Epithelial cell of proximal tubule (primary cell): ENCODE measurements at regions not wholly inside any gene's neighbourhood (a gene's known extent, or its start where the extent isn't known, plus 50 kb on each side); places are given as distances from the start of the nearest gene placed in this dataset.

Source experiments
- DNase-seq: peaks from one replicate; pipeline ENCODE4 v3.0.0-alpha.2; 2011; ENCODE audit warnings: low read depth
- H3K4me3 ChIP-seq: 2 replicates; pipeline ENCODE4 v1.5.1; 2011; ENCODE audit warnings: low read depth, mild to moderate bottlenecking, low read length
- TF ChIP-seq, protein P1 (sequence below): conservative IDR thresholded peaks from 2 replicates; pipeline ENCODE4 v1.5.1; 2012; ENCODE audit warnings: low read depth, mild to moderate bottlenecking, low read length

- DNase-seq: no peak
- no peak overlapping the region for H3K4me3 ChIP-seq
- TF ChIP-seq, protein P1, sequence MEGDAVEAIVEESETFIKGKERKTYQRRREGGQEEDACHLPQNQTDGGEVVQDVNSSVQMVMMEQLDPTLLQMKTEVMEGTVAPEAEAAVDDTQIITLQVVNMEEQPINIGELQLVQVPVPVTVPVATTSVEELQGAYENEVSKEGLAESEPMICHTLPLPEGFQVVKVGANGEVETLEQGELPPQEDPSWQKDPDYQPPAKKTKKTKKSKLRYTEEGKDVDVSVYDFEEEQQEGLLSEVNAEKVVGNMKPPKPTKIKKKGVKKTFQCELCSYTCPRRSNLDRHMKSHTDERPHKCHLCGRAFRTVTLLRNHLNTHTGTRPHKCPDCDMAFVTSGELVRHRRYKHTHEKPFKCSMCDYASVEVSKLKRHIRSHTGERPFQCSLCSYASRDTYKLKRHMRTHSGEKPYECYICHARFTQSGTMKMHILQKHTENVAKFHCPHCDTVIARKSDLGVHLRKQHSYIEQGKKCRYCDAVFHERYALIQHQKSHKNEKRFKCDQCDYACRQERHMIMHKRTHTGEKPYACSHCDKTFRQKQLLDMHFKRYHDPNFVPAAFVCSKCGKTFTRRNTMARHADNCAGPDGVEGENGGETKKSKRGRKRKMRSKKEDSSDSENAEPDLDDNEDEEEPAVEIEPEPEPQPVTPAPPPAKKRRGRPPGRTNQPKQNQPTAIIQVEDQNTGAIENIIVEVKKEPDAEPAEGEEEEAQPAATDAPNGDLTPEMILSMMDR: no peak
Measured at GRCh38 chr2:138902239-138902871, 122.2 kb upstream of the NXPH2 start.

DNA sequence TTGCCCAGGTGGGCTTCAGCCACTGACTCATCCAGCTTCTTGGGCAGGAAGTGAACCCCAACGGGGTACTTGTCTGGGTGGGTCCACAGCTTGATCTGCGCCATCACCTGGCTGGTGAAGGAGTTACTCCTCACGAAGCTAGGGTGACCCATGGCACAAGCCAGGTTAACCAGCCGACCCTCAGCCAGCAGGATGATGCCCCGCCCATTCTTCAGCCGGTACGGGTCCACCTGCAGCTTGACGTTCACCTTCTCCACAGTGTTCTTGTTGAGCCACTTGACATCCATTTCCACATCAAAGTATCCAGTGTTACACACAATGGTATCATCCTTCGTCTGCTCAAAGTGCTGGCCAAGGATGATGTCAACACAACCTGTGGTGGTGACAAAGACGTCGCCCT, 121.3 kb upstream of the NXPH2 start:
- no peak overlapping the region for H3K4me3 ChIP-seq
- no peak for DNase-seq
- TF ChIP-seq, protein P1: no peak

DNA sequence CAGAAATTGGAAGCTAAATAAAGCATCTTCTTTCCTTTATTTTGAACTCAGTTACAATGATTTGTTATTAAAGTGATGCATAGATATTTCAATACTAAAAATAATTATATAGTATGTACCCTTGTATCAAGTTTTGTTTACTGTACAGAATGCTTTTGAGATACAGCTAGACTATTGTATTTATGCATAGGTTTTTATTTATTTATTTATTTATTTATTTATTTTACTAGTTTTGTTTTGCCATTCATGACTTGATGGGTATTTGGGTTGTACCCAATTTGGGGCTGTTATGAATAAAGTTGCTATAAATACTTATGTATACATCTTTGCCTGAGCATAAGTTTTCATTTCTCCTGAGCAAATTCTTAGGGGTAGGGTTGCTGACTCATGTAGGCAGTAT, 118.7 kb upstream of the NXPH2 start:
- TF ChIP-seq, protein P1: no peak
- no peak for DNase-seq

GRCh38 chr2:138897274-138897673, 117.1 kb upstream of the NXPH2 start:
- TF ChIP-seq, protein P1: no peak

More for the DNA sequence above, 118.7 kb upstream of the NXPH2 start:
- H3K4me3 ChIP-seq: no peak overlapping the region

GRCh38 chr2:138893746-138894145, 113.6 kb upstream of the NXPH2 start:
- no peak for DNase-seq

More at GRCh38 chr2:138897274-138897673, 117.1 kb upstream of the NXPH2 start:
- no peak overlapping the region for H3K4me3 ChIP-seq
- no peak for DNase-seq

GRCh38 chr2:138881126-138881525, 100.9 kb upstream of the NXPH2 start:
- TF ChIP-seq, protein P1: no peak
- DNase-seq: no peak
- H3K4me3 ChIP-seq: no peak overlapping the region

More at GRCh38 chr2:138893746-138894145, 113.6 kb upstream of the NXPH2 start:
- H3K4me3 ChIP-seq: no peak overlapping the region
- TF ChIP-seq, protein P1: no peak

GRCh38 chr2:138879931-138880330, 99.7 kb upstream of the NXPH2 start:
- TF ChIP-seq, protein P1: no peak
- H3K4me3 ChIP-seq: no peak overlapping the region
- no peak for DNase-seq
